RWPE2 (cell line): ENCODE measurements at regions not wholly inside any gene's neighbourhood (a gene's known extent, or its start where the extent isn't known, plus 50 kb on each side); places are given as distances from the start of the nearest gene placed in this dataset.

ENCODE experiments used
- ATAC-seq: fragments of 200-7000 bp; cut with Tn5 transposase; 3 replicates; pipeline ENCODE4 v1.9.1; 2021; ENCODE audit warnings: low read depth
- DNase-seq: peaks from one replicate; pipeline ENCODE4 v3.0.0-alpha.2; 2020; ENCODE audit warnings: low spot score
- H3K27ac ChIP-seq: fragments of 450-650 bp; 2 replicates; pipeline ENCODE4 v1.5.1; 2017; ENCODE audit warnings: mild to moderate bottlenecking; ENCODE audit not compliant: poor library complexity, severe bottlenecking
- H3K27me3 ChIP-seq: fragments of 250-450 bp; sonication (Bioruptor Pico); 2 replicates; pipeline ENCODE4 v1.5.1; 2021; ENCODE audit warnings: mild to moderate bottlenecking, moderate library complexity; ENCODE audit not compliant: insufficient read depth, poor library complexity, severe bottlenecking
- H3K36me3 ChIP-seq: fragments of 250-450 bp; sonication (Bioruptor Pico); 2 replicates; pipeline ENCODE4 v1.5.1; 2020; ENCODE audit warnings: low read depth, mild to moderate bottlenecking, moderate library complexity
- H3K4me1 ChIP-seq: fragments of 250-450 bp; sonication (Bioruptor Pico); 2 replicates; pipeline ENCODE4 v1.5.1; 2021; ENCODE audit warnings: mild to moderate bottlenecking, moderate library complexity; ENCODE audit not compliant: insufficient read depth, poor library complexity, severe bottlenecking
- H3K4me3 ChIP-seq: fragments of 250-450 bp; sonication (Bioruptor Pico); 2 replicates; pipeline ENCODE4 v1.5.1; 2021; ENCODE audit warnings: mild to moderate bottlenecking, moderate library complexity; ENCODE audit not compliant: severe bottlenecking
- H3K9me3 ChIP-seq: fragments of 250-450 bp; sonication (Bioruptor Pico); 2 replicates; pipeline ENCODE4 v1.5.1; 2021; ENCODE audit warnings: mild to moderate bottlenecking, moderate library complexity; ENCODE audit not compliant: severe bottlenecking
- TF ChIP-seq, protein P1 (sequence below): fragments of 450-650 bp; IDR thresholded peaks from one replicate; pipeline ENCODE4 v1.5.1; 2017; ENCODE audit warnings: mild to moderate bottlenecking, moderate library complexity; ENCODE audit not compliant: poor library complexity, severe bottlenecking

- H3K9me3 ChIP-seq = no peaks in the 10 kb centered on the region
- H3K4me1 ChIP-seq = no peaks in the 10 kb centered on the region
- H3K36me3 ChIP-seq = no peaks in the 10 kb centered on the region
- H3K27me3 ChIP-seq = no peaks in the 10 kb centered on the region
- ATAC-seq (no peak), DNase-seq (no peak)
- TF ChIP-seq, protein P1, sequence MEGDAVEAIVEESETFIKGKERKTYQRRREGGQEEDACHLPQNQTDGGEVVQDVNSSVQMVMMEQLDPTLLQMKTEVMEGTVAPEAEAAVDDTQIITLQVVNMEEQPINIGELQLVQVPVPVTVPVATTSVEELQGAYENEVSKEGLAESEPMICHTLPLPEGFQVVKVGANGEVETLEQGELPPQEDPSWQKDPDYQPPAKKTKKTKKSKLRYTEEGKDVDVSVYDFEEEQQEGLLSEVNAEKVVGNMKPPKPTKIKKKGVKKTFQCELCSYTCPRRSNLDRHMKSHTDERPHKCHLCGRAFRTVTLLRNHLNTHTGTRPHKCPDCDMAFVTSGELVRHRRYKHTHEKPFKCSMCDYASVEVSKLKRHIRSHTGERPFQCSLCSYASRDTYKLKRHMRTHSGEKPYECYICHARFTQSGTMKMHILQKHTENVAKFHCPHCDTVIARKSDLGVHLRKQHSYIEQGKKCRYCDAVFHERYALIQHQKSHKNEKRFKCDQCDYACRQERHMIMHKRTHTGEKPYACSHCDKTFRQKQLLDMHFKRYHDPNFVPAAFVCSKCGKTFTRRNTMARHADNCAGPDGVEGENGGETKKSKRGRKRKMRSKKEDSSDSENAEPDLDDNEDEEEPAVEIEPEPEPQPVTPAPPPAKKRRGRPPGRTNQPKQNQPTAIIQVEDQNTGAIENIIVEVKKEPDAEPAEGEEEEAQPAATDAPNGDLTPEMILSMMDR = no peak
- H3K27ac ChIP-seq = no peak overlapping the region
- no peak overlapping the region for H3K4me3 ChIP-seq
These were observed 85.0 kb downstream of the RPRM start for GRCh38 chr2:153393518-153393917.

GRCh38 chr2:153391131-153391530, 87.4 kb downstream of the RPRM start:
- DNase-seq = no peak
- no peak for ATAC-seq
- H3K27ac ChIP-seq = no peak overlapping the region
- H3K4me1 ChIP-seq = no peaks in the 10 kb centered on the region
- TF ChIP-seq, protein P1 = no peak
- no peaks in the 10 kb centered on the region for H3K27me3 ChIP-seq
- H3K9me3 ChIP-seq = no peaks in the 10 kb centered on the region
- H3K4me3 ChIP-seq = no peak overlapping the region
- H3K36me3 ChIP-seq = no peaks in the 10 kb centered on the region

DNA sequence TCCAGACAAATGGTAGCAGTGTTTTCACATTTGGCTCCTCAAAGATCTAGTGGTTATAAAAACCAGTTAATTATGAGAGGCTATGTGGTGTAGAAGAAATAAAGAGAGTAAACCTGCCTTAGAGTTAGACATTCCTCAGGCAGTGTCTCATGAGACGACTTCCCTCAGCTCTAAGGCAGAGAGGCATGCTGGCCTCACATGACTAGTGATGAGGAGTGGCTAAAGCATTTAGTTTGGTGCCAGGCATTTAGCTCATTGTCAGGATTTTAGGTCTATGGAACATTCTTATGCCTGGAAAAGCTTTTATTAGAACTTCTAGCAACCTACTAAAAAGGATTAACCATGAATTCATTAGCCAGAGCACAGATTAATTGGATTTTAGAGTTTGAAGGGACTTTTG, 90.3 kb downstream of the RPRM start:
- no peaks in the 10 kb centered on the region for H3K9me3 ChIP-seq
- ATAC-seq (no peak), DNase-seq (no peak)
- H3K36me3 ChIP-seq = no peaks in the 10 kb centered on the region
- H3K27ac ChIP-seq = no peak overlapping the region
- no peak overlapping the region for H3K4me3 ChIP-seq
- H3K27me3 ChIP-seq = no peaks in the 10 kb centered on the region
- TF ChIP-seq, protein P1 = no peak
- no peaks in the 10 kb centered on the region for H3K4me1 ChIP-seq

DNA sequence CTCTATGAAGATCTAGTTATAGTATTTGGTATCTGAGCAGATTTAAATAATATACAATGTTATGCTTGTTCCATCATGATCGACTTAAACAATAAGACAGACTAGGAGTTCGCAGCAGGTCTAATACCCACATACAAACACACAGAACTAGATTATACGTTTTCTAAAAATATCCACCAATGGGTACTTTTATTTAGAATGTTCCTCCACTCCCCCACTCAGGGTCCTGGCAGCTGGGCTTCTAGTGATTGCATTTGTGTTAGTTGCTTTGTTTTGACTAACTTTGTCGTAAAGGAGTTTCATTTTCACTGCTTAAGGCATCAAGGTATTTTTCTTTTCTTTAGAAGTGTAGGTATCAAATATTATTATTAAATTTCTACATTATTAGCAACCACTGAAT, 91.4 kb downstream of the RPRM start:
- H3K27me3 ChIP-seq = no peaks in the 10 kb centered on the region
- no peaks in the 10 kb centered on the region for H3K9me3 ChIP-seq
- ATAC-seq (no peak), DNase-seq (no peak)
- H3K36me3 ChIP-seq = no peaks in the 10 kb centered on the region
- no peaks in the 10 kb centered on the region for H3K4me1 ChIP-seq
- H3K27ac ChIP-seq = no peak overlapping the region
- TF ChIP-seq, protein P1 = no peak
- H3K4me3 ChIP-seq = no peak overlapping the region

GRCh38 chr2:153386481-153386897, 92.1 kb downstream of the RPRM start:
- TF ChIP-seq, protein P1 = no peak
- H3K27ac ChIP-seq = no peak overlapping the region
- no peaks in the 10 kb centered on the region for H3K36me3 ChIP-seq
- H3K9me3 ChIP-seq = no peaks in the 10 kb centered on the region
- H3K4me1 ChIP-seq = no peaks in the 10 kb centered on the region
- ATAC-seq (no peak), DNase-seq (no peak)
- no peaks in the 10 kb centered on the region for H3K27me3 ChIP-seq
- H3K4me3 ChIP-seq = no peak overlapping the region
